Activated T-cell treated with anti-CD3 and anti-CD28 coated beads, Interleukin-2, amount 50 U/mL, for 4 hours (primary cell): ENCODE measurements at regions not wholly inside any gene's neighbourhood (a gene's known extent, or its start where the extent isn't known, plus 50 kb on each side); places are given as distances from the start of the nearest gene placed in this dataset.

Experiments
- ATAC-seq, 2 donors: fragments of 200-7000 bp; cut with Tn5 transposase; one replicate each; pipeline ENCODE4 v1.10.0; 2021
- DNase-seq: peaks from one replicate; pipeline ENCODE4 v3.0.0-alpha.2; 2020
- H3K27me3 Mint-ChIP-seq: one replicate; pipeline ENCODE4 v1.8.0; 2021; ENCODE audit warnings: low read depth, mixed read lengths
- H3K36me3 Mint-ChIP-seq: one replicate; pipeline ENCODE4 v1.8.0; 2022; ENCODE audit warnings: mixed read lengths; ENCODE audit not compliant: insufficient read depth
- H3K4me1 Mint-ChIP-seq: one replicate; pipeline ENCODE4 v1.8.0; 2021; ENCODE audit warnings: low read depth, mixed read lengths
- H3K4me3 Mint-ChIP-seq: one replicate; pipeline ENCODE4 v1.8.0; 2021; ENCODE audit warnings: mild to moderate bottlenecking, moderate library complexity, mixed read lengths
- H3K9me3 Mint-ChIP-seq: one replicate; pipeline ENCODE4 v1.8.0; 2021; ENCODE audit warnings: mixed read lengths

DNA sequence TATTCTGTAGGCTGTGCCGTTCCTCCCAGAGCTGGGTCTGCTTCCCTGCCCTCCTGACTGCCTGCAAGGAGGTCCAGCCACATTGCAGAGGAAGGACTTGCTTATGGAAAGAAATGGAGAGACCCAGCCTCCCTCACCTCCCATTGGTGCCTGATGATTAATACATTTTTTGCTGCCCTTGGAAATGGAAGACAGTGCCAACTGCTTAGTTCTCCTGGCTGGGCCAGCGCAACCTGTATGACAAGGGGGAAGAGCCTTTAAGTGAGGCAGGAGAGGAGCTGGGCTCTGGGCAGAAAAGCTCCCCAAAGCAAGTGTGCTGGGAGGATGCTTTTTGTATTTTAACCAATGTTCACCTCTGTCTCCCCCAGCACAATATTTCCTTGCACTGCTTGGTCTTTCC is 238.5 kb downstream of the SOX9 start:
- no peaks in the 10 kb centered on the region for H3K4me1 Mint-ChIP-seq
- no peak for ATAC-seq

DNA sequence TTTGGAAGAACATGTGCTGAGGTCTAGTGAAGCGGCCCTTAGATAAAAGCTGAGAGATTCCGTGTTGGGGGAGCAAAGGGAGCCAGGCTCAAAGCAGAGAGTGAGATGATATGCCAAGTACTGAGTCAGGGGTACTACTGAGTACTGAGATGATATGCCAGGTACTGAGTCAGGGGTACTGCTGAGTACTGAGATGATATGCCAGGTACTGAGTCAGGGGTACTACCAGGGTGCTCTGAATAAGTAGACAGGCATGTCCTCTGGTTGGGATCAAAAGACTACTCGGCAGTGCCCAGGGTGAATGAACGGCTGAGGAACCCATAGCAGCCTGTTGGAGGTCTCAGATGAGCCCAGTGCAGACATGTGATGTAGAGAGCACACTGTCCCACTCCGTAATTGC is 239.0 kb downstream of the SOX9 start:
- DNase-seq, result no peak
- no peak overlapping the region for H3K4me3 Mint-ChIP-seq
- H3K27me3 Mint-ChIP-seq, result no peaks in the 10 kb centered on the region
- H3K9me3 Mint-ChIP-seq, result peaks cover 10% of the 10 kb centered on the region
- no peak for ATAC-seq
- H3K4me1 Mint-ChIP-seq, result no peaks in the 10 kb centered on the region
- H3K36me3 Mint-ChIP-seq, result no peaks in the 10 kb centered on the region

More for the DNA sequence above, 238.5 kb downstream of the SOX9 start:
- Mint-ChIP-seq H3K27me3 (no peaks in the 10 kb centered on the region), H3K4me3 (no peak overlapping the region), H3K36me3 (no peaks in the 10 kb centered on the region), H3K9me3 (peaks cover 10% of the 10 kb centered on the region)
- no peak for DNase-seq

DNA sequence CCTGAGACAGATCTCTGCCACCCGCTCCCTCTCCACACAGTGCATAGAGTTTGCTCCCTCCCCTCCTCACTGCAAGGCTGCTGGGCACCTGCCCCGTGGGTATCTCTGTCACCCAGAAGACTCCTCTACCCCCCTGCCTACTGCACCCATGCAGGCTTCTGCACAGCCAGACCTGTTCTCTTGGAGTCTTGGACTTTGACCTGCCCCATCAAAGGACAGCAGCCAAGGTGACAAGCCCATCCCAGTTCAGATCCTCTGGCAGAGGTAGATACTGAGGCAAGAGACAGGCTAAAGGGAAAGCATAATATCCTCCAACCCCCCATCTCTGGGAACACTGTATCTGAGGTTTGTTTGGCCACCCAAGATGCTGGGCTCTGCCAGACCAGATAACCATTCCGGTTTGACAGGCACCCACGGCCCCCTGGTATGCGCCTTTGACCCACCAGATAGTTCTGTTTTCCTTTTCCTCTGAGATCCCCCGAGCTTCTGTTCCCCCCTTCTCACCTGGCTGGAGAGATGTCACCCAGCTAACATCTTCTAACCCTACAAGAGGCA is 239.6 kb downstream of the SOX9 start:
- H3K36me3 Mint-ChIP-seq, result no peaks in the 10 kb centered on the region
- ATAC-seq (no peak), DNase-seq (no peak)
- H3K4me3 Mint-ChIP-seq, result no peak overlapping the region
- no peaks in the 10 kb centered on the region for H3K27me3 Mint-ChIP-seq
- H3K4me1 Mint-ChIP-seq, result no peaks in the 10 kb centered on the region
- peaks cover 8% of the 10 kb centered on the region for H3K9me3 Mint-ChIP-seq

DNA sequence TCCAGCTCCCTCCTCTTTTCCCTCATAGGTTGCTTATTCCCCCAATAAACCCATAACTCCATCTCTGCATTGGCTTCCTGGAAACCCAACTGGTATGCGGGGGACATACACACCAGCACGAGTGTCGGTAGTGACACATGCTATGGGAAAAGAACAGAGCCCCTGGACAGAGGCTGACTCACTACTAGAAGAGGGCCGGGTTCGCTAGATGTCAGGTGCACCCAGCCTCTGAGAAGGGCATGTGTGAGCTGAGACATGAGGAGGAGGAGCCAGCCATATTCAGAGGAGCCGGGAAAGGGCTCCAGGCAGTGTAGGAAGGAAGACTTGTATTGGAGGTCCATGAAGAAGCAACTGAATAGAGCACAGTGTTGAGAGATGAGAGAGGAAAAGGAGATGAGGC is 241.1 kb downstream of the SOX9 start:
- no peak for DNase-seq
- Mint-ChIP-seq H3K36me3 (no peaks in the 10 kb centered on the region), H3K4me3 (no peak overlapping the region), H3K4me1 (no peaks in the 10 kb centered on the region), H3K9me3 (no peaks in the 10 kb centered on the region), H3K27me3 (no peaks in the 10 kb centered on the region)
- ATAC-seq, result no peak

DNA sequence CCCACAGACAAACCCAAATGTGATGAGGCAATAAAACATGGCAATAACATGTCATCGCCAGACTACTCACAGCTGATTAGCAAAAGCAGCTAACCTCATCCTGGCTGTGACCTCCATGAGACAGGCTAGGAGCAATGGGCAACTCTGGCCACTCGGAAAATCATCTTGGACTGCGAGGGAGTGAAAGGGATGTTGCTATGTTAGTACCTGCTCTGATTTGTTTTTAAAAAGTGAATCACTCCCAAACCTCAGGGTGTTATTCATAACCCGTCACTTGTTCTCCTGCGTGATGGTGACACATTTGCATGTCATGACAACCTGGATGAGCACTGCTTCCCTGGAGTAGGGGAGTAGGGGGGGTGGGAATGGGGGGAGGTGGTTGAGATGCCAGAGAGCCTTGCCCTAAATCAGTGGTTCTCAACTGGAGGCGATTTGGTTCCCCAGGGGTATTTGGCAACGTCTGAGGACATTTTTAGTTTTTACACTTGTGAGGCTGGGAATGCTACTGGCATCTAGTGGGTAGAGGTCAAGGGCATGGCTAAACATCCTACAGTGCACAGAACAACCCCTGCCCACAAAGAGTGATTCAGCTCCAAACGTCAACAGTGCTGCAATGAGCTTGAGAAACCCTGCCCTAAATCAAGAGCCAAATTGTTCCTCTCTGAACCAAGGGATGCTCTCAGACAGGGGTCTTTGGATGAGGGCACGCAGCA is 241.7 kb downstream of the SOX9 start:
- no peaks in the 10 kb centered on the region for H3K27me3 Mint-ChIP-seq
- no peaks in the 10 kb centered on the region for H3K9me3 Mint-ChIP-seq
- H3K4me1 Mint-ChIP-seq, result no peaks in the 10 kb centered on the region
- DNase-seq (no peak), ATAC-seq (no peak)
- no peak overlapping the region for H3K4me3 Mint-ChIP-seq
- no peaks in the 10 kb centered on the region for H3K36me3 Mint-ChIP-seq

DNA sequence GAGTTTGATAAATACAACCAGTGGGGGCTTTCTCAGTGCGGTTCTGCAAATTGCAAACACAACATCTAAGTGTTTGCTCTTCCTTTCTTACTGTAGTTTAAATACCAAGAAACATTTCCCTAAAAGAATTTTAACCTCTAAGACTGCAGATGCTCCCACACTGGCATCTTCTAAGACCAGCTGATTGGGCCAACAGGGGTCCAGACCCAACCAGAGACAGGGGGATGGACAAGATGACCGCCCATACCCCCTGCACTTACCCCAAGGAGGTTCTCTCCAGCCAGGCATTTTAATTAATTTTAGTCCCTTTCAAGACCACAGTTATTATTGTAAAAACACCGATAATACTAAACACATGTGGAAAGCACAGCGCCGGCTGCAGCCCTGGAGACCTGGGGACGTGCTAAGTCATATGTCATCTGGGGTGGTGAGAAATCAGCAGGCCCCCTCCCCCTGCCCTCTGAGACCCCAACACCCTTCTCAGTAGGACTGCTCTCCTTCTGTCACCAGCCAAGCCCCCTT is 242.3 kb downstream of the SOX9 start:
- DNase-seq (no peak), ATAC-seq (no peak)
- H3K9me3 Mint-ChIP-seq, result no peaks in the 10 kb centered on the region
- no peak overlapping the region for H3K4me3 Mint-ChIP-seq
- no peaks in the 10 kb centered on the region for H3K4me1 Mint-ChIP-seq
- H3K36me3 Mint-ChIP-seq, result no peaks in the 10 kb centered on the region
- H3K27me3 Mint-ChIP-seq, result no peaks in the 10 kb centered on the region

DNA sequence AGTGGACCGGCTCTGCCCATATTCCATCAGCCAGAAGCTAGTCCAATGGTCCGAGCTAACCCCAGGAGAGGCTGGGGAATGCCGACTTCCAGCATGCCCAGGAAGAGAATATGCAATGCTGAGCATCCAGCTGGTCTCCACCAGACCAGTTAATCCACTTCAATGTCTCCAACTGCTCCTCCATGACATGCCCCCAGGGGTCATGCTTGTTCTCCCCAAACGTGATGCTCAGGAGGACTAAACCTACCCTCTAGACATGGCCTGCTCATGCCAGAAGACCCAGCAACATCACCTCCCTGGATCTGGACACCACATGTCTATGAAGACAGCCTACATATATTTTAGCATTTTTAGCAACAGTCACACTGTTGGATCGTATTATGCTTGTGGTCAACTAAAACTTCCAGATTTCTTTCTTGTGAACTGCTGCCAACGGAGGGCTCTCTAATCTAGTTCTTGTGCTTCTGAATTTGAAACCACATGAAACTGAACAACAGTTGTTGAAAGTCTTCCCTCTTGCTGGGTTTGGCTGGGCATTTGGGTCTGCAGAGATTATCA is 245.1 kb downstream of the SOX9 start:
- Mint-ChIP-seq H3K36me3 (no peaks in the 10 kb centered on the region), H3K9me3 (no peaks in the 10 kb centered on the region), H3K4me3 (no peak overlapping the region), H3K4me1 (no peaks in the 10 kb centered on the region), H3K27me3 (no peaks in the 10 kb centered on the region)
- DNase-seq (no peak), ATAC-seq (no peak)

DNA sequence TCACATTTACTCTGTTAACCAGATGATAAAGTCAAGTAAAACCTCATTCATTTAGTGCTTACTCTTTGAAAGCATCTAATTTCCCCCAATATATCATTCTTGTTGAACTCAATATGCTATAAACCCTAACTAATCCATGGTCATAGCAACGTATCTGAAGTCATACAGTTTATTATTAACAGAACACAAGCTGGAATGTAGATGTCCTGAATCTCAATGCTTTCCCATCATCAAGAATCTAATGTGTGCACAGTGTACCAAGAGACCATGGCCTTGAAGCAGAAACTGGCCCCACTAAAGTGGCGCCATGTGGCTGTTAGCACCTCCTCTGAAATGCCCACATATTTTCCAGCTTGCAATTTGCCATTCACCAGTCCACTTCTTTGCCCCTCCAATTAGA is 245.8 kb downstream of the SOX9 start:
- DNase-seq (no peak), ATAC-seq (no peak)
- H3K4me3 Mint-ChIP-seq, result no peak overlapping the region
- no peaks in the 10 kb centered on the region for H3K9me3 Mint-ChIP-seq
- H3K36me3 Mint-ChIP-seq, result no peaks in the 10 kb centered on the region
- no peaks in the 10 kb centered on the region for H3K27me3 Mint-ChIP-seq
- H3K4me1 Mint-ChIP-seq, result no peaks in the 10 kb centered on the region

DNA sequence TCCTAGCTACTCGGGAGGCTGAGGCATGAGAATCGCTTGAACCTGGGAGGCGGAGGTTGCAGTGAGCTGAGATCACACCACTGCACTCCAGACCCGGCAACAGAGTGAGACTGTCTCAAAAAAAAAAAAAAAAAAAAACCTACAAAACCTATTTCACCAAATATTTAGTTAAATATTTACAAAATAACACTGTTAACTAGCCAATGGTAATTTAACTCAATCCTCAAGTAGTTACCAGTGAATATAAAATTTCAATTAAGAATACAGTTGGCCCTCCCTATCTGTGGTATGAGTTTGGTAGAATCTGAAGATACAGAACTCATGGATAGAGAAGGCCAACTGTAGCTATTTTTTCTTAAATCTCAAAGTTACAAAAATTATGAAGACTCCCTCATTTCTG is 247.4 kb downstream of the SOX9 start:
- Mint-ChIP-seq H3K9me3 (no peaks in the 10 kb centered on the region), H3K36me3 (no peaks in the 10 kb centered on the region), H3K4me3 (no peak overlapping the region), H3K4me1 (no peaks in the 10 kb centered on the region), H3K27me3 (no peaks in the 10 kb centered on the region)
- no peak for ATAC-seq
- DNase-seq, result no peak

DNA sequence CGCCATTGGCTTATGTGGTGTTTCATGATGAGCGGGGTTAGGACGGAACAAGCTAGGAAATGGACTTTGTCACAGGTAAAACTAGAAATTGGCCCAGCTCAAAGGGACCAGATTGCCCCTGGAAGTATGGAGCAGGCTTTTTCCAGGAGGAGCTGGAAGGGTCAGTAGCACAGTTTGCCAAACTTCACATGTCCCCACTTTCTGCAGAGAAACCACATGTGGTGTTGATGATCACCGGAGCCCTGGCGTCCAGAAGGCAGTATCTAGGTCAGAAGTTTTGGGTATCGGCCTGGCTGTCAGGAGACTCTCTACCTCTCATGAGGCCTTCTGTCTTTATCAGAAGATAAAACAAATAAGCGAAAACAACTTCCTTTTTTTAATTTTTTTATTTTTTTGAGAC is 248.5 kb downstream of the SOX9 start:
- no peaks in the 10 kb centered on the region for H3K36me3 Mint-ChIP-seq
- no peak for ATAC-seq
- no peaks in the 10 kb centered on the region for H3K9me3 Mint-ChIP-seq
- H3K4me1 Mint-ChIP-seq, result no peaks in the 10 kb centered on the region
- no peaks in the 10 kb centered on the region for H3K27me3 Mint-ChIP-seq
- no peak for DNase-seq
- no peak overlapping the region for H3K4me3 Mint-ChIP-seq

DNA sequence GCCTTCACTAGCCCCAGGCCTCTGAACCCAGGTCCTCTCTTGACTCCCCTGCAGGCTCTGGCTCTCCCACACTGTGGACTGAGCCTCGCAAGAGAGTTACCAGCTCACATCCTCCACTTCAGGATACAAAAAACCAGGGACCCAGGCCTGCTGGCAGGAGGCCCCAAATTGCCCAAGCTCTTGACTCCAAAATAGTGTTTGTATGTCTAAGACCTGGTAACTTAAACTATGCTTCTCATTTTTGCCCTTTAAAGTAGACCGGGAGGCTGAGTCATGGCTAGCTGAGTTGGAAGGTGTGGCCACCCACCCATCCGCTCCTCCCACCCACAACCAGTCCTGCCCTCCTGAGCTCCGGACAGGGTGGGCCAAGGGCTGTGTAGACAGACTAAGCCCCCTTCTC is 250.0 kb downstream of the SOX9 start:
- Mint-ChIP-seq H3K36me3 (no peaks in the 10 kb centered on the region), H3K9me3 (no peaks in the 10 kb centered on the region), H3K4me1 (no peaks in the 10 kb centered on the region), H3K27me3 (no peaks in the 10 kb centered on the region), H3K4me3 (no peak overlapping the region)
- DNase-seq (no peak), ATAC-seq (no peak)

DNA sequence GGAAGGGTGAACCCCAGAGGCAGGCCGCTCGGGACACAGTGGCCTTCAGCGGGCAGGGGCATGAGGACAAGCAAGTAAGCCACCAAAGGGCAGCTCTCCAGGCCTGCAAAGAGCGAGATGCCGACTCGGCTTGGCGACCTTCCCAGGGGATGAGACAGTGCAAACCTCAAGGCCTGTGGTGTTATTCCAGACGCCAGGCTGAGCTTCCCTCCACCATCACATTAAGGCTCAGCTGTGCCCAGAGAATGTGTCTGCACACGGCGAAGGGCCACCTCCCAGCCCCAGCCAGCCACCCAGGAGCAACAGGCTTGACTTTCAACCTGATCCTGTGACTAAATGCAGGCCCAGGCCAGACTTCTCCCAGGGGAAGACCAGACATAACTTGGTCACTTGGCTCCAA is 251.4 kb downstream of the SOX9 start:
- no peak for ATAC-seq
- H3K4me1 Mint-ChIP-seq, result no peaks in the 10 kb centered on the region
- H3K27me3 Mint-ChIP-seq, result no peaks in the 10 kb centered on the region
- H3K4me3 Mint-ChIP-seq, result no peak overlapping the region
- no peaks in the 10 kb centered on the region for H3K36me3 Mint-ChIP-seq
- no peak for DNase-seq
- H3K9me3 Mint-ChIP-seq, result no peaks in the 10 kb centered on the region

DNA sequence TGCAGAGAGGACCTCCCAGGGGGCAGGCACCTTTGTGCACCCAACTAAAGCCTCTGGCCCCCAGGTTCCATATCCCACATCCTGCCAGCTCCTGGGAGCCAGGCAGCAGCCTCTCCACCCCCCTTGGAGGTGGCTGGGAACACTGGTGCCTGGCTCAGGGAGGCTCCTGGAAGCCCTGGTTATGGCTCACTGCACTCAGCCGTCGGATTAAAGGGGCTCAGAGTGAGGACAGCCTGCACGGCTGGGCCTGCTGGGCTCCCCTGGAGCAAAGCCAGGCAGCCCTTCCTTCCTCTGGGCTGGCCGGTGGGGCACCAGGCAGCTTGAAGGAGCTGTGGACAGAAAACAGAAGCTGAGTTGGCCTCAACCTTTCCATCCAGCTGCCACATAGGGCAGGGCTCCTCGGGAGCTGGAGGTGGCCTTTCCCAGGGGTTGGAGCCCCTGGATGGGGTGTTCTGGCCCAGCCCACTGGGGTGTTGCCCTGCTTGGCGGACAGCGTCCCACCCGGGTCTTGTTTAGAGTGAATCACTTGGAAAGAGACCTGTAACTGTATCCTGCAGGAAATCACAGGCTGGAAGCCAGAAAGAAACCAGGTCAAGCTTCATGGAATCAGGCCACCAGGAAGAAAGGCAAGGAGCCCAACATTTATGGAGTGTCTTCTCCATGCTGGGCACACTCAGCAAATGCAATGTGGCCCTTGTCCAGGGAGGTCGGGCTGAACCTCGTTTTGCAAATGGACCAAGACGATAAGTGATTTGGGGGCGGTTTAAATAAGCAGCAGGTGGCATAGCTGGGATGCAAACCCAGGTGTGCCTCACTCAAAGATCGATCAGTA is 253.3 kb downstream of the SOX9 start:
- no peak overlapping the region for H3K4me3 Mint-ChIP-seq
- no peak for ATAC-seq
- H3K27me3 Mint-ChIP-seq, result no peaks in the 10 kb centered on the region
- no peaks in the 10 kb centered on the region for H3K36me3 Mint-ChIP-seq
- no peaks in the 10 kb centered on the region for H3K9me3 Mint-ChIP-seq
- no peak for DNase-seq
- H3K4me1 Mint-ChIP-seq, result no peaks in the 10 kb centered on the region

DNA sequence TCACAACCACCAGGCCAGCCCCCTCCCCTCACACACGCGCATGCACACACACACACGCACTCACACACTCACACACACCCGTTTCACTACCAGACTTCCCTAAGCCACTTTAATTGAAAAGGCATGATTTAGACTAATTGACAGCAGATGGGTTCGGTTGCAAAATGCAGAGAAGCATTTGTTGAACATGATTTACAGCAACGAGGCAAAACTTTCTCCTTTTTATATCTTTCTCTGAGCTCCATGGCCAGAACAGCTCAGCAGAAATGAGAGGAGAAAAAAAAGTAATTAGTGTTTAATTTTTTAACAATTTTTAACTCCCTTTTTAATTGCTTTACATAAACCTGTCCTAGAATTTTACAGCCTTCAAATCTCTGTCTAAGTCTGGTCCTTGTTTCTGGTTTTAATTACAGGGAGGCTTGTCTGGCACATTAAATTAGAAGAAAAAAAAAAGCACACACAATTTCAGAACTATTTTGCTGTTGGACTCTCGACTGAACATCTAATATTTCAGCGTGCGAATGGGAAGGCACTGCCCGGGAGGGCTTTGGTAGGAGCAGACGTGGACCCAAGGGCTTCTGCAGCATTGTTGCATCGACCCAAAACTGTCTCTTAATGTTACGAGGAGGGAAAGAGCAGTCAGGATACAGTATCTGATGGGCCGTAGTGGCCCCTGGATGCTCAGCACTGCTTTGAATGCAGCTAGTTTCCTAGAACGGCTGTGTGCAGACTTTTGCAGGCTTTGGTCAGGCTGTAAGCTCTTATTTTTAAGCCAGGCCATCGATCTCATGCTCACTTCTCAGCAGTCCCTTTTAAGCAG is 255.9 kb downstream of the SOX9 start:
- H3K27me3 Mint-ChIP-seq, result peaks cover 2% of the 10 kb centered on the region
- DNase-seq (no peak), ATAC-seq (no peak)
- no peaks in the 10 kb centered on the region for H3K36me3 Mint-ChIP-seq
- no peak overlapping the region for H3K4me3 Mint-ChIP-seq
- H3K4me1 Mint-ChIP-seq, result no peaks in the 10 kb centered on the region
- H3K9me3 Mint-ChIP-seq, result no peaks in the 10 kb centered on the region
